ENCODE measurements at regions not wholly inside any gene's neighbourhood (a gene's known extent, or its start where the extent isn't known, plus 50 kb on each side); places are given as distances from the start of the nearest gene placed in this dataset.

- no peaks in the 10 kb centered on the region for H3K9me1 ChIP-seq (replicated peaks; ENCODE audit: control insufficient read depth, extremely low read depth, insufficient read depth, low read length)
- DNase-seq (ENCODE audit: low read depth, low spot score) (no peak), FAIRE-seq (no peak)
- H3K27ac ChIP-seq (ENCODE audit: insufficient read depth, low read depth, low read length), result no peak overlapping the region
- no peak overlapping the region for H3K9ac ChIP-seq (replicated peaks; ENCODE audit: extremely low read depth, insufficient read depth, low read length)
- ChIA-PET CTCF (no interaction called here), POLR2A (no interaction called here)
- H2AFZ ChIP-seq (ENCODE audit: low read depth, low read length), result no peak overlapping the region
- H3K4me1 ChIP-seq (ENCODE audit: control insufficient read depth, extremely low read depth, insufficient read depth, low read length), result no peaks in the 10 kb centered on the region
- H3K4me2 ChIP-seq (ENCODE audit: insufficient read depth, low read length), result no peak overlapping the region
- intact Hi-C loops (cut with micrococcal nuclease), result no loop called here
- dilution Hi-C loops (cut with MboI; ENCODE audit: extremely low pct_ligation_motif_present, low sequenced_read_pairs), result no loop called here
- H3K4me3 ChIP-seq (replicated peaks in 1 of 3; ENCODE audit: insufficient read depth in 1 of 3, low read depth in 1 of 3, low read length in 3 of 3), result no peak overlapping the region
- TF ChIP-seq GATA2 (IDR thresholded peaks at IDR 0.05; ENCODE audit: insufficient read depth, insufficient read length, low read depth, low read length), result no peak
- TF ChIP-seq MAX (IDR thresholded peaks at IDR 0.05; ENCODE audit: insufficient read depth, insufficient read length), result no peak
- TF ChIP-seq MYC (IDR thresholded peaks at IDR 0.05; ENCODE audit: low read depth, low read length), result no peak
- TF ChIP-seq CTCF (IDR thresholded peaks at IDR 0.05; ENCODE audit: extremely low read depth in 1 of 2, insufficient read depth in 1 of 2, low read depth in 1 of 2, low read length in 2 of 2), result no peak
- no peak for TF ChIP-seq EZH2 (IDR thresholded peaks at IDR 0.05; ENCODE audit: borderline replicate concordance, low read depth, low read length, severe bottlenecking)
- TF ChIP-seq JUN (IDR thresholded peaks at IDR 0.05; ENCODE audit: borderline replicate concordance, insufficient read depth, insufficient read length, low read depth), result no peak
- no peak for TF ChIP-seq FOS (IDR thresholded peaks at IDR 0.05; ENCODE audit: borderline replicate concordance, insufficient read depth, low read length)
- no peak for TF ChIP-seq POLR2A (IDR thresholded peaks at IDR 0.05; ENCODE audit: low read depth, low read length)
- no peak for TF ChIP-seq POLR2AphosphoS5 (IDR thresholded peaks at IDR 0.05; ENCODE audit: insufficient read depth, low read depth, low read length)
- H3K27me3 ChIP-seq (ENCODE audit: control insufficient read depth in 2 of 2, insufficient read depth in 2 of 2, low read length in 2 of 2), result no peaks in the 10 kb centered on the region
- no peaks in the 10 kb centered on the region for H3K36me3 ChIP-seq (ENCODE audit: control insufficient read depth in 2 of 2, extremely low read depth in 1 of 2, insufficient read depth in 2 of 2, low read length in 2 of 2)
- BruUV-seq (replicated peaks), result no TSS peak
- no peaks in the 10 kb centered on the region for H4K20me1 ChIP-seq (replicated peaks; ENCODE audit: control insufficient read depth, extremely low read depth, insufficient read depth, low read length)
- no peaks in the 10 kb centered on the region for H3K79me2 ChIP-seq (ENCODE audit: control insufficient read depth, insufficient read depth, low read length)
- H3K9me3 ChIP-seq (replicated peaks; ENCODE audit: control insufficient read depth, insufficient read depth, low read length), result no peaks in the 10 kb centered on the region
Observed at GRCh38 chr2:13195270-13195669, 478.5 kb downstream of the TRIB2 start.

Data from endothelial cell of umbilical vein (primary cell).